ENCODE measurements at regions not wholly inside any gene's neighbourhood (a gene's known extent, or its start where the extent isn't known, plus 50 kb on each side); places are given as distances from the start of the nearest gene placed in this dataset.
"Not testable (repeated sequence)": the region's sequence is repeated elsewhere in the genome, so short reads cannot be mapped to it uniquely, and the experiment has no call there.

GRCh38 chr4:170803492-170803891, 713.7 kb upstream of the AADAT start:
- no peak for DNase-seq (ENCODE audit: low spot score)

GRCh38 chr4:170801771-170802170, 712.0 kb upstream of the AADAT start:
- no peak for DNase-seq (ENCODE audit: low spot score)

DNA sequence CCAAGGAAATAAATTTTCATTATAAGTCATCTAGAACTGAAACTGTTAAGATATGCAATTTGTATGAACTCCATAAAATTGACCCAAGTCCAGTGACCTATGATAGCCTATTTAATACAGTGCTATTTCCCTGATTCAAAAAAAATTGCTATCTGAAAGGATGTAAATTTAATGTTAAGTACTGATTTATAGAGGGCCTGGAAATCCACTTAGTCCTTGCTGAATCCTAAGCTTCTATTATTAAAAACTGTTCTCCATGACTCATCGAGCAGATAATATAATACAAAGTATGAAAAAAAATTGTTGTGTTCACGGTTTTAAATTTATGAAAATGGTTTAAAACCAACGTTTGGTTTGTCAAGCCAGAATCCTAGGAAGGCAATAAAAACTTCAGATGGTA, 704.8 kb upstream of the AADAT start:
- no peak for DNase-seq (ENCODE audit: low spot score)

DNA sequence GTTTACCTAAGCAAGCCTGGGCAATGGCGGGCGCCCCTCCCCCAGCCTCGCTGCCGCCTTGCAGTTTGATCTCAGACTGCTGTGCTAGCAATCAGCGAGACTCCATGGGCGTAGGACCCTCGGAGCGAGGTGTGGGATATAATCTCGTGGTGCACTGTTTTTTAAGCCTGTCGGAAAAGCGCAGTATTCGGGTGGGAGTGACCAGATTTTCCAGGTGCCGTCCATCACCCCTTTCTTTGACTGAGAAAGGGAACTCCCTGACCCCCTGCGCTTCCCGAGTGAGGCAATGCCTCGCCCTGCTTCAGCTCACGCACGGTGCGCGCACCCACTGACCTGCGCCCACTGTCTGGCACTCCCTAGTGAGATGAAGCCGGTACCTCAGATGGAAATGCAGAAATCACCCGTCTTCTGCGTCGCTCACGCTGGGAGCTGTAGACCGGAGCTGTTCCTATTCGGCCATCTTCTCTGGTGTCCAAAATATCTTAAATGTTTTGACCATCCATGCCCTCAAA, 698.8 kb upstream of the AADAT start:
- not testable (repeated sequence) for DNase-seq (ENCODE audit: low spot score)

- no peak for DNase-seq (ENCODE audit: low spot score)
Observed at GRCh38 chr4:170777663-170778062, 687.9 kb upstream of the AADAT start.

DNA sequence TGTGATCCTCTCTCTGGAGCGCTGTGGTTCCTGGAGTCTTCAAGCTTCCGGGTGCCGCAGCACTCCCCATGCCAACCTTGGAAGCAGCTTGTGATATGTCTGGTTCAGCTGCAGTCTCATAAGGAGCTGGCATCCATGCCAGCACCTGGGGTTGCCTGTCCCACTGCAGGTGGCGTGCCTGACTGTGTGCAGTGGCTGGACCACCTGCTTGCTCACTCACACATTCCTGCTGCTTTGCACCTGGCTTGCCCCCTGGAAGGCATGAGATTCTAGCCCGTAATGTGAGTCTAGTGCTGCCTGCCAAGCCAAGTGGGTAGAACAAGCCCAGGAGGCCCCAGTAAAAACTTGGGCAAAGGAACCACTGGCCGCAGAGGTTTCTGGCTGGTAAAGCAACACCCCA, 687.2 kb upstream of the AADAT start:
- no peak for DNase-seq (ENCODE audit: low spot score)

GRCh38 chr4:170775851-170776250, 686.1 kb upstream of the AADAT start:
- DNase-seq (ENCODE audit: low spot score): no peak

DNA sequence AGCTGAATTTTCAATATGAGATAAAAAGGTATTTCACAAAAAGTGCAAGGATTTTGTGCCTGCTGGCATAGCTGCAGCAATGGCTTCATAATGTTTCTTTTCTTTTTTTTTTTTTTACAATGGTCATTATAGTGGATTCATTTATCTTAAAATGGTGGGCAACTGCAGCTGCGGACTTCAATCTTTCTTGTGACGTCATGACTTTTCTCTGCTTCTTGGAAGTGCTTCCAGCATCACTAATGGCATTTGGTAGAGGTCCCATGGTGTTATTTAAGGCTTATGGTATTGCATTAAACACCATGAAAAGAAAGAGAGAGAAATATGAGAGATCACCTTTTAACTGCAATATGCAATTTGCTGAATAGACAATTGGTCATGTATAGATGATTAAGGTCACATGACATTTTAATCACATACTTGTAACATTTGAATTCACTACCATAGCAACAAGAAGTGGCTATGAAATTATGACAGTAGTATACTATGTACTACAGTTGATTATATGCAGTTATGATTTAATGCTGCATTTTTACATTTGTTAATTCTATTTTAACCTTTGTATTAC, 684.0 kb upstream of the AADAT start:
- no peak for DNase-seq (ENCODE audit: low spot score)

DNA sequence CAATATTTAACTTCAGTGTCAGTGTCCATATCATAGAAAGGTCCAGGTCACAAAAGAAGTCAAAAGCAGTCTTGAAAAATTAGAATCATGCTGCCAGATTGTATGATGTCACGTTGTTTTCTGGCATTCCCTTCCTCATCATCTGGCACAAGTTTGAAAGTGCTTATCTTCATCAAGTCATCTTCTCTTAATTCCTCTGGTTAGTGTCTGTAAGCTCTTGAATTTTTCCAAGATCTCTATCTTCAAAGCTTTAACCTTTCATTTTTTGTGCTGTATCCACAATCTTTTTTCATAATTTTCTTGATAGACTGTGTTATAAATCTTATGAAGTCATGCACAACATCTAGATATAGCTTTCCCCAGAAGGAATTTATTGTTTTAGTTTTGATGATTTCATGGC, 682.7 kb upstream of the AADAT start:
- no peak for DNase-seq (ENCODE audit: low spot score)

DNA sequence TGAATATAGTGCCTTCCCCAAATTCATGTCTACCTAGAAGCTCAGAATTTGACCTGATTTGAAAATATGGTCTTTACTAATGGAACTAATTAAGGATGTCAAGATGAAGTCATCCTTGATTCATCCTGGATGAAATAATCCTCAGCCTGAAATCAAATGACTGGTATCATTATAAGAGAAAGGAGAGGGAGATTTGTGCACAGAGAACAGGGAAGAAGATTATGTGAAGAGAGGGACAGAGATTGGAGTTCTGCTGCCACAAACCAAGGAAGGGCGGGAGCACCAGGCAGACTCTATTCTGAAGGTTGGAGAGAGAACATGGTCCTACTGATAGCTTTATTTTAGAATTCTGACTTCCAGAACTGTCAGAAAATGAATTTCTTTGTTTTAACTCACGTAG, 680.9 kb upstream of the AADAT start:
- DNase-seq (ENCODE audit: low spot score): no peak

DNA sequence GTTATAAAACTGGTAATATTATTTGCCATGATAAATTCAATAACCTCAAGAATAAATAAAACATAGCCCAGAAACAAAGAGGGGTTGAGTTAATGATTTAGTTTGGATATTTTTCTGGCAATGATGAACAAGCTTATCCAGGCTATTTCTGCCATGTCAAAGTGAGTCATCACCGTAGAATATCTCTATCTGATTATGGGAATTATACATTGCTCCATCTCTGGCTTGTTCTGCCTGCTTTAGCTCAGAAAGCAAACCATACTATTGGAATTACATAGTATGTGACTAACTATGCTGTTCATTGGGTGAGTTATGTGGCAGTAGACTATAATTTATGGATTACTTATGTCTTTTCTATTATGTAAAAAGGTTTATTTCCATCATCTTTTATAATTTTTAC, 680.1 kb upstream of the AADAT start:
- DNase-seq (ENCODE audit: low spot score): no peak

- DNase-seq (ENCODE audit: low spot score): no peak
Observed at GRCh38 chr4:170758988-170759387, 669.2 kb upstream of the AADAT start.

DNA sequence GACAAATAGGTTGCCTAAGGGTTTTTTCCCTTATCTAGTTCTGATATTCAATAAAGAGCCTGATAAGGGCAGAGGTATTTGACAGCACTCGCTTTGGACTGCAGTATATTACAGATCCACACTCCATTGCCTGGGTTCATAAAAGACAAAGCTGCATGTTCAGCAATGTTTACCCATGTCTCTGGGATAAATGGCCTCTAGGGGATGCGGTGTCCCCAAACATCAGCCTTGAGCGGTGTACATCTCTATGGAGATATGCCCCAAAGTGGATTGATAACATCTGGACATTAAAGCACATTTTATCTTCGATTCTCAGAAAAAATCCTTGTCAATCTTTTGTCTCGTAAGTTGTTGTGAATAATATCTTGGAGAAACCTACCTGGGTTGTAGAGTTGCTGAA, 660.8 kb upstream of the AADAT start:
- DNase-seq (ENCODE audit: low spot score): no peak

GRCh38 chr4:170748975-170749374, 659.2 kb upstream of the AADAT start:
- no peak for DNase-seq (ENCODE audit: low spot score)

- DNase-seq (ENCODE audit: low spot score): no peak
Observed at GRCh38 chr4:170743633-170744032, 653.9 kb upstream of the AADAT start.

GRCh38 chr4:170741856-170742255, 652.1 kb upstream of the AADAT start:
- DNase-seq (ENCODE audit: low spot score): no peak

- no peak for DNase-seq (ENCODE audit: low spot score)
Observed at GRCh38 chr4:170736710-170737109, 647.0 kb upstream of the AADAT start.

GRCh38 chr4:170729897-170730296, 640.1 kb upstream of the AADAT start:
- no peak for DNase-seq (ENCODE audit: low spot score)

DNA sequence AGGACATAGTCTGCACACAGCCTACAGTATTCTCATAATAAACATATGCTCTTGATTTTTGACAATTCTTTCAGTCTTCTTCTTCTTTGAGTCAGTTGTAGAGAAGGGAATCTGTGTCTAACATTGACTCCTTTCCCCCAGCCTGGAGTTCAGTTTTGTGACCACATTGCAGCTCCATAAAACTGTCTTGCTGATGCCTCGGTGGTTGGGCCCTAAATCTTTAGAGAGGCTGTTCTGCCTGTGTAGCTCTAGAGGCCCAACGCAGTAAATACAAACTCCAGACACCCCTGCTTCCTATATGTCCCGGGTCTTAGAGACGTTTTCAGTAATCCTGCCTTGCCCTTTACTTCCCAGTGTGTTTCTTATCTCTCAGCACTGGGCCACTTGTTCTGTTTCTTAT, 639.5 kb upstream of the AADAT start:
- DNase-seq (ENCODE audit: low spot score): no peak

- DNase-seq (ENCODE audit: low spot score): no peak
Observed at GRCh38 chr4:170724191-170724590, 634.4 kb upstream of the AADAT start.

DNA sequence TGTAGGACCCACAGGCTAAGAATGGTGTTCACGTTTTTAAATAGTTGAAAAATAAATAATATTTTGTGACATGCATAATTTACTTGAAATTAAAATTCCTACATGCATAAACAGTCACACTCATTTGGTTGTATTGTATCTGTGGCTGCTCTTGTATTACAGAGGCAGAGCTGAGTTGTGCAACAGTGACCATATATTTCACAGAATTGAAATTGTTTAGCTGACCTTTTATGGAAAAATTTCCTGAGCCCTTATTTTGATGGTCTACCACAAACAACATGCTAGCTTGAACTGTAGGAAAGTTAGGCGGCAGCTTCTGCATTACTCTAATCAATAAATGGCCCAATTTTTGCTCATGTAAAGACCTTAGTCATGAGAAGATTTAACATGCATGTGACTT, 633.4 kb upstream of the AADAT start:
- DNase-seq (ENCODE audit: low spot score): no peak

GRCh38 chr4:170721812-170722373, 632.1 kb upstream of the AADAT start:
- no peak for DNase-seq (ENCODE audit: low spot score)

GRCh38 chr4:170716868-170717267, 627.1 kb upstream of the AADAT start:
- DNase-seq (ENCODE audit: low spot score): no peak

DNA sequence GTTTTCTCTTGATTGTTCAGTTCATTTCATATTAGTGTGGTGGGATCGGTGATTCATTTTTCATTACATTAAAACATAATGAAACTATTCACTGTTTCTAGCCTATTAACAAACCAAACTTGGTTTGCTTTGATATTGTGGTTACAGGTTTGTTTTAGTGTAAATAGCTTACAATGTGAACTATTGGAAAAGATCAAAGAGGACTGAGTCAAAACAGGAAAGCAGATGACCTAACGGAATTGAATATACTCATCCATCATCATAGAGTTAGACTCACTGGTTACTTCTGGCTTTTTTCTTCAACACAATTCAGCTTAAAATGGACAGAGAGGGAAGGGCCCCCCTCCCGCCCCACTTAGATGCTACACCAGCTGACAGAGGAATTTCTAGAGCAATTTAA, 616.2 kb upstream of the AADAT start:
- DNase-seq (ENCODE audit: low spot score): no peak

All from cerebellar cortex (tissue), 1 donor.